Type B pancreatic cell (in vitro differentiated cells): ENCODE measurements at regions not wholly inside any gene's neighbourhood (a gene's known extent, or its start where the extent isn't known, plus 50 kb on each side); places are given as distances from the start of the nearest gene placed in this dataset.
A peak's percentile ranks its signal among the peaks of the same experiment; 100 is the strongest.

Experiments
- DNase-seq: peaks from one replicate; pipeline ENCODE4 v3.0.0; 2021; ENCODE audit warnings: mixed read lengths; ENCODE audit not compliant: unreplicated experiment; ENCODE audit errors: extremely low spot score
- H3K27ac Mint-ChIP-seq: 2 replicates; pipeline ENCODE4 v1.8.0; 2021; ENCODE audit warnings: mild to moderate bottlenecking, mixed read lengths
- H3K27me3 Mint-ChIP-seq: 2 replicates; pipeline ENCODE4 v1.8.0; 2021; ENCODE audit warnings: mixed read lengths
- H3K36me3 Mint-ChIP-seq: 2 replicates; pipeline ENCODE4 v1.8.0; 2021; ENCODE audit warnings: mixed read lengths
- H3K4me1 Mint-ChIP-seq: one replicate; pipeline ENCODE4 v1.8.0; 2021; ENCODE audit warnings: mixed read lengths; ENCODE audit not compliant: unreplicated experiment
- H3K4me3 Mint-ChIP-seq: 2 replicates; pipeline ENCODE4 v1.8.0; 2021; ENCODE audit warnings: mild to moderate bottlenecking, mixed read lengths
- H3K9me3 Mint-ChIP-seq: 2 replicates; pipeline ENCODE4 v1.8.0; 2021; ENCODE audit warnings: mixed read lengths
- CTCF ChIP-seq: fragments of 200-600 bp; sonication (generic); conservative IDR thresholded peaks from 2 replicates; pipeline ENCODE4 v1.5.0; 2021; ENCODE audit warnings: antibody characterized with exemption, mild to moderate bottlenecking

GRCh38 chr2:236754271-236754944, 184.8 kb downstream of the ACKR3 start:
- H3K27ac Mint-ChIP-seq, result peak overlapping the region; percentile 30
- H3K4me3 Mint-ChIP-seq, result no peak overlapping the region
- H3K4me1 Mint-ChIP-seq, result peaks cover 28% of the 10 kb centered on the region
- H3K9me3 Mint-ChIP-seq, result peaks cover 7% of the 10 kb centered on the region
- H3K36me3 Mint-ChIP-seq, result no peaks in the 10 kb centered on the region
- peaks cover 10% of the 10 kb centered on the region for H3K27me3 Mint-ChIP-seq
- TF ChIP-seq CTCF, result no peak
- DNase-seq, result no peak

GRCh38 chr2:236755278-236755840, 185.7 kb downstream of the ACKR3 start:
- DNase-seq, result peak; percentile 51
- peaks cover 25% of the 10 kb centered on the region for H3K4me1 Mint-ChIP-seq
- H3K4me3 Mint-ChIP-seq, result no peak overlapping the region
- TF ChIP-seq CTCF, result no peak
- H3K27ac Mint-ChIP-seq, result peak overlapping the region; percentile 6
- H3K36me3 Mint-ChIP-seq, result no peaks in the 10 kb centered on the region
- H3K27me3 Mint-ChIP-seq, result peaks cover 8% of the 10 kb centered on the region
- H3K9me3 Mint-ChIP-seq, result peaks cover 7% of the 10 kb centered on the region

DNA sequence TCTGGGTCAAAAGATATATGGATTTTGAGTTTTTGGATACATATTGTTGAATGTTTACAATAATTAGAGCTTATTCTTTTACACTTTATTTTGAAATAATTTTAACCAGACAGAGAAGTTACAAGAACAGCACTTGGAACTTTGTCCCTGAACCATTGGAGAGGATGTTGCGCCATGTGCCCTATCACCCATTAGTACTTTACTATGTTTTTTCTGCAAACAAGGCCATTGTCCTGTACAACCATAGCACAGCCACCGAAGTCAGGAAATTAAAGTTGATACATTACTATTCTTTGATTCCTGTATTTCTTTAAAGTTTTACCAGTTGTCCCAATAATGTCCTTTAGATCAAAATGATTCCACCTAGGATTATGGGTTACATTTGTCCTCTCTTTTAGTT, 188.8 kb downstream of the ACKR3 start:
- Mint-ChIP-seq H3K36me3 (no peaks in the 10 kb centered on the region), H3K27ac (peak overlapping the region; percentile 31), H3K4me3 (no peak overlapping the region), H3K9me3 (peaks cover 7% of the 10 kb centered on the region), H3K27me3 (peaks cover 2% of the 10 kb centered on the region), H3K4me1 (peaks cover 22% of the 10 kb centered on the region)
- peak; percentile 3 for DNase-seq
- TF ChIP-seq CTCF, result no peak

DNA sequence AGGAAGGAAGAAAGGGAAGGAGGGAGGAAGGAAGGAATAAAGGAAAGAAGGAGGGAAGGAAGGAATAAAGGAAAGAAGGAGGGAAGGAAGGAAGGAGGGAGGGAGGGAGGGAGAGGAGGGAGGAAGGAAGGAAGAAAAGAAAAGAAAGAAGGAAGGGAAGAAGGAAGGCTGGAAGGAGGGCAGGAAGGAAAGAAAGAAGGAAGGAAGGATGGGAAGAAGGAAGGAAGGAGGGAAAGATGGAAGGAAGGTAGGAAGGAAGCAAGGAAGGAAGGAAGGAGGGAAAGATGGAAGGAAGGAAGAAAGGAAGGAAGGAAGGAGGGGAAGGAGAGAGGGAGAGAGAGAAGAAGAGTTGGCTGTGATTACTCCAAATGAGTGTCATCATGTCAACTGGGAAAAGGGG, 190.6 kb downstream of the ACKR3 start:
- Mint-ChIP-seq H3K4me1 (peaks cover 11% of the 10 kb centered on the region), H3K27me3 (no peaks in the 10 kb centered on the region), H3K27ac (no peak overlapping the region), H3K36me3 (no peaks in the 10 kb centered on the region), H3K9me3 (peaks cover 7% of the 10 kb centered on the region), H3K4me3 (no peak overlapping the region)
- no peak for DNase-seq
- TF ChIP-seq CTCF, result no peak

DNA sequence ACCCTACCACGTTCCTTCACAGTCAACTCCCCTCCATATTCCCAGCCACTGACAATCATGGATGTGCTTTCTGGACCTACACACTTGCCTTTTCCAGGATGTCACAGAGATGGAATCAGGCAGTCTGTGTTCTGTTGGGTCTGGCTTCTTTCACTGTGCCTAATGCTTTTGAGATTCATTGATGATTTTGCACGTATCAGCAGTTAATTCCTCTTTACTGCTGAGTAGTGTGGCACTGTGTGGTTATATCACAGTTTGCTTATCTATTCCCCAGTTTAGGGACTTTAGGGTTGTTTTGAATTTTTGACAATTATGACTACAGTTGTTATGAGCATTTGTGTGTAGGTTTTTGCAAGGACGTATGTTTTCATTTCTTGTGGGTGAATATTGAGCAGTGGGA, 191.7 kb downstream of the ACKR3 start:
- DNase-seq, result no peak
- no peaks in the 10 kb centered on the region for H3K36me3 Mint-ChIP-seq
- no peaks in the 10 kb centered on the region for H3K27me3 Mint-ChIP-seq
- TF ChIP-seq CTCF, result no peak
- peaks cover 13% of the 10 kb centered on the region for H3K4me1 Mint-ChIP-seq
- H3K9me3 Mint-ChIP-seq, result no peaks in the 10 kb centered on the region
- H3K4me3 Mint-ChIP-seq, result no peak overlapping the region
- no peak overlapping the region for H3K27ac Mint-ChIP-seq
